Testis (tissue), 2 donors: ENCODE measurements at regions not wholly inside any gene's neighbourhood (a gene's known extent, or its start where the extent isn't known, plus 50 kb on each side); places are given as distances from the start of the nearest gene placed in this dataset.
"Not testable (repeated sequence)": the region's sequence is repeated elsewhere in the genome, so short reads cannot be mapped to it uniquely, and the experiment has no call there.

Experiments used
- POLR2A ChIP-seq: fragments of 450-650 bp; IDR thresholded peaks from one replicate; pipeline ENCODE4 v1.6.1; 2017; ENCODE audit warnings: antibody characterized with exemption, mild to moderate bottlenecking, moderate library complexity
- TF ChIP-seq, protein P1 (sequence below), 3 experiments: fragments of 450-650 bp in 2 of 3; fragments of 200-600 bp in 1 of 3; sonication (generic) in 1 of 3; IDR thresholded peaks; one replicate each; pipeline ENCODE4 v1.5.1; 2016 to 2019; ENCODE audit warnings: antibody characterized with exemption in 3 of 3, mild to moderate bottlenecking in 2 of 3, moderate library complexity in 1 of 3

DNA sequence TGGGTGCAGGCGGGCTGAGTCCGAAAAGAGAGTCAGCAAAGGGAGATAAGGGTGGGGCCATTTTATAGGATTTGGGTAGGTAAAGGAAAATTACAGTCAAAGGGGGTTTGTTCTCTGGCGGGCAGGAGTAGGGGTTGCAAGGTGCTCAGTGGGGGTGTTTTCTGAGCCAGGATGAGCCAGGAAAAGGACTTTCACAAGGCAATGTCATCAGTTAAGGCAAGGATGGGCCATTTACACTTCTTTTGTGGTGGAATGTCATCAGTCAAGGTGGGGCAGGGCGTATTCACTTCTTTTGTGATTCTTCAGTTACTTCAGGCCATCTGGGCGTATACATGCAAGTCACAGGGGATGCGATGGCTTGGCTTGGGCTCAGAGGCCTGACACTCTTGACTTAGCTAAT is 998.2 kb downstream of the PCDH9 start:
- TF ChIP-seq POLR2A, result not testable (repeated sequence)
- TF ChIP-seq, protein P1, sequence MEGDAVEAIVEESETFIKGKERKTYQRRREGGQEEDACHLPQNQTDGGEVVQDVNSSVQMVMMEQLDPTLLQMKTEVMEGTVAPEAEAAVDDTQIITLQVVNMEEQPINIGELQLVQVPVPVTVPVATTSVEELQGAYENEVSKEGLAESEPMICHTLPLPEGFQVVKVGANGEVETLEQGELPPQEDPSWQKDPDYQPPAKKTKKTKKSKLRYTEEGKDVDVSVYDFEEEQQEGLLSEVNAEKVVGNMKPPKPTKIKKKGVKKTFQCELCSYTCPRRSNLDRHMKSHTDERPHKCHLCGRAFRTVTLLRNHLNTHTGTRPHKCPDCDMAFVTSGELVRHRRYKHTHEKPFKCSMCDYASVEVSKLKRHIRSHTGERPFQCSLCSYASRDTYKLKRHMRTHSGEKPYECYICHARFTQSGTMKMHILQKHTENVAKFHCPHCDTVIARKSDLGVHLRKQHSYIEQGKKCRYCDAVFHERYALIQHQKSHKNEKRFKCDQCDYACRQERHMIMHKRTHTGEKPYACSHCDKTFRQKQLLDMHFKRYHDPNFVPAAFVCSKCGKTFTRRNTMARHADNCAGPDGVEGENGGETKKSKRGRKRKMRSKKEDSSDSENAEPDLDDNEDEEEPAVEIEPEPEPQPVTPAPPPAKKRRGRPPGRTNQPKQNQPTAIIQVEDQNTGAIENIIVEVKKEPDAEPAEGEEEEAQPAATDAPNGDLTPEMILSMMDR (IDR thresholded peaks at IDR 0.05), result not testable (repeated sequence)
